ENCODE measurements at regions not wholly inside any gene's neighbourhood (a gene's known extent, or its start where the extent isn't known, plus 50 kb on each side); places are given as distances from the start of the nearest gene placed in this dataset.
"Not testable (repeated sequence)": the region's sequence is repeated elsewhere in the genome, so short reads cannot be mapped to it uniquely, and the experiment has no call there.

GRCh38 chr15:56811586-56811985 lies 78.3 kb upstream of the ZNF280D start:
- no peak for DNase-seq (ENCODE audit: low read depth in 2 of 2)

GRCh38 chr15:56808160-56808559 lies 74.9 kb upstream of the ZNF280D start:
- no peak for DNase-seq (ENCODE audit: low read depth in 2 of 2)

GRCh38 chr15:56806148-56806536 lies 72.8 kb upstream of the ZNF280D start:
- no peak for DNase-seq (ENCODE audit: low read depth in 2 of 2)

GRCh38 chr15:56805466-56806147 lies 72.3 kb upstream of the ZNF280D start:
- DNase-seq (ENCODE audit: low read depth in 2 of 2), result no peak

GRCh38 chr15:56804938-56805337 lies 71.6 kb upstream of the ZNF280D start:
- DNase-seq (ENCODE audit: low read depth in 2 of 2), result no peak

GRCh38 chr15:56804279-56804678 lies 71.0 kb upstream of the ZNF280D start:
- no peak for DNase-seq (ENCODE audit: low read depth in 2 of 2)

- no peak for DNase-seq (ENCODE audit: low read depth in 2 of 2)
Observed at GRCh38 chr15:56802161-56802560, 68.9 kb upstream of the ZNF280D start.

- DNase-seq (ENCODE audit: low read depth in 2 of 2), result no peak
Observed at GRCh38 chr15:56798639-56799038, 65.3 kb upstream of the ZNF280D start.

GRCh38 chr15:56797720-56798275 lies 64.5 kb upstream of the ZNF280D start:
- DNase-seq (ENCODE audit: low read depth in 2 of 2), result no peak

- DNase-seq (ENCODE audit: low read depth in 2 of 2), result no peak
Observed at GRCh38 chr15:56795502-56795901, 62.2 kb upstream of the ZNF280D start.

GRCh38 chr15:56794553-56795329 lies 61.4 kb upstream of the ZNF280D start:
- no peak for DNase-seq (ENCODE audit: low read depth in 2 of 2)

GRCh38 chr15:56794165-56794552 lies 60.9 kb upstream of the ZNF280D start:
- DNase-seq (ENCODE audit: low read depth in 2 of 2), result no peak

- DNase-seq (ENCODE audit: low read depth in 2 of 2), result no peak
Observed at GRCh38 chr15:56792211-56792610, 58.9 kb upstream of the ZNF280D start.

- not testable (repeated sequence) for DNase-seq (ENCODE audit: low read depth in 2 of 2)
Observed at GRCh38 chr15:56791521-56791920, 58.2 kb upstream of the ZNF280D start.

- DNase-seq (ENCODE audit: low read depth in 2 of 2), result no peak
Observed at GRCh38 chr15:56788359-56788758, 55.0 kb upstream of the ZNF280D start.

GRCh38 chr15:56786966-56787365 lies 53.7 kb upstream of the ZNF280D start:
- DNase-seq (ENCODE audit: low read depth in 2 of 2), result no peak

GRCh38 chr15:56783857-56784661 lies 50.8 kb upstream of the ZNF280D start:
- no peak for DNase-seq (ENCODE audit: low read depth in 2 of 2)

GRCh38 chr15:56783156-56783856 lies 50.0 kb upstream of the ZNF280D start:
- DNase-seq (ENCODE audit: low read depth in 2 of 2), result no peak
